ENCODE measurements at regions not wholly inside any gene's neighbourhood (a gene's known extent, or its start where the extent isn't known, plus 50 kb on each side); places are given as distances from the start of the nearest gene placed in this dataset.

- H3K27me3 Mint-ChIP-seq = no peaks in the 10 kb centered on the region
- no peak for TF ChIP-seq CTCF (IDR thresholded peaks at IDR 0.05)
- peaks cover 15% of the 10 kb centered on the region for H3K9me3 Mint-ChIP-seq
- H3K27ac Mint-ChIP-seq = no peak overlapping the region
- ChIA-PET CTCF (no interaction called here), POLR2A (no interaction called here)
- H3K36me3 Mint-ChIP-seq (ENCODE audit: low read depth) = no peaks in the 10 kb centered on the region
- H3K4me3 Mint-ChIP-seq = no peak overlapping the region
- intact Hi-C loops (cut with micrococcal nuclease) = no loop called here
- H3K4me1 Mint-ChIP-seq = no peaks in the 10 kb centered on the region
- DNase-seq (no peak), ATAC-seq (ENCODE audit: low read depth) (no peak)
Observed at GRCh38 chr13:85671336-85671735, 127.9 kb downstream of the SLITRK6 start.

GRCh38 chr13:85666356-85666755 is 132.9 kb downstream of the SLITRK6 start:
- ChIA-PET POLR2A (no interaction called here), CTCF (no interaction called here)
- H3K4me1 Mint-ChIP-seq = no peaks in the 10 kb centered on the region
- intact Hi-C loops (cut with micrococcal nuclease) = no loop called here
- peaks cover 6% of the 10 kb centered on the region for H3K9me3 Mint-ChIP-seq
- H3K27ac Mint-ChIP-seq = no peak overlapping the region
- no peak for ATAC-seq (ENCODE audit: low read depth)
- H3K27me3 Mint-ChIP-seq = no peaks in the 10 kb centered on the region
- no peak for TF ChIP-seq CTCF (IDR thresholded peaks at IDR 0.05)
- no peak for DNase-seq
- no peak overlapping the region for H3K4me3 Mint-ChIP-seq
- no peaks in the 10 kb centered on the region for H3K36me3 Mint-ChIP-seq (ENCODE audit: low read depth)

DNA sequence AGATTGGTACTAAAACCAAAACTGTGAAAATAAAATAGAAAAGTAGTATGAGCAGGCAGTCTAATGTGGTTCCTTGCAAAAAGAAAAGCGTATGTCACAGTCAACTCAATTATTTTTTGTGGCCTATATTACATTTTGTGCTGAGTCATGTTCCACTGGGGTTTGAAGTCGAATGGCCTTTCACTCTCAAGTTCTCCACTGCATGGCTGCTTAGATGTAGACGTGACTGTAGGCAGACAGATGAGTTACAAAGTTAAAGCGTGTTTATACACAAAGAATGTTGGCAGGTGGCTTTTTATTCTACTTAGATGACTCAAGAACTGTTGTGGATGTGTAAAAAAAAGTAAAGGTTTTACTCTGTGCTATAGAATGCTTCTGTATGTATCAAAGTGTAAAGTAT is 133.9 kb downstream of the SLITRK6 start:
- CTCF ChIA-PET = no interaction called here
- POLR2A ChIA-PET = no interaction called here
- DNase-seq = no peak
- Mint-ChIP-seq H3K9me3 (peaks cover 6% of the 10 kb centered on the region), H3K27me3 (no peaks in the 10 kb centered on the region), H3K27ac (no peak overlapping the region), H3K36me3 (ENCODE audit: low read depth) (no peaks in the 10 kb centered on the region), H3K4me3 (no peak overlapping the region), H3K4me1 (no peaks in the 10 kb centered on the region)
- ATAC-seq (ENCODE audit: low read depth) = no peak
- intact Hi-C loops (cut with micrococcal nuclease) = no loop called here
- no peak for TF ChIP-seq CTCF (IDR thresholded peaks at IDR 0.05)

DNA sequence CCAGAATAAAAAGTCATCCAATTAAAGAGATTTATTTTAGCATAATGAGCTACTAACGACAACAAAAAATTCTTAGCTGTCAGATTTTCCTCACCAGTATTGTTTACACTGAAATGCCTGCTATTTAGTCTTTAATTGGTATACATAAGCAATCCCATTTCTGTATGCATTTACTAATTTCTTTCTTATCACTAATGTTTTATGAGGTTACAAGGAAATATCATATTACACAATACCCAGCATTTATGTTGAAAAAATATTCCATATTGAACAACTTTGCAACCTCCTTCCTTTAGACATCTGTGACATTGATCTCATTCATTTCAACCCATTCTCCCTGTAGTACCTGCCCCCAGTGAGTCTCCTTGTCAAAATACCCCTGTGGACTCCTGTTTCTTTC is 135.4 kb downstream of the SLITRK6 start:
- H3K27me3 Mint-ChIP-seq = no peaks in the 10 kb centered on the region
- H3K4me3 Mint-ChIP-seq = no peak overlapping the region
- ChIA-PET POLR2A (no interaction called here), CTCF (no interaction called here)
- DNase-seq (no peak), ATAC-seq (ENCODE audit: low read depth) (no peak)
- no peaks in the 10 kb centered on the region for H3K36me3 Mint-ChIP-seq (ENCODE audit: low read depth)
- no peak overlapping the region for H3K27ac Mint-ChIP-seq
- no peak for TF ChIP-seq CTCF (IDR thresholded peaks at IDR 0.05)
- peaks cover 8% of the 10 kb centered on the region for H3K9me3 Mint-ChIP-seq
- no peaks in the 10 kb centered on the region for H3K4me1 Mint-ChIP-seq
- intact Hi-C loops (cut with micrococcal nuclease) = no loop called here

DNA sequence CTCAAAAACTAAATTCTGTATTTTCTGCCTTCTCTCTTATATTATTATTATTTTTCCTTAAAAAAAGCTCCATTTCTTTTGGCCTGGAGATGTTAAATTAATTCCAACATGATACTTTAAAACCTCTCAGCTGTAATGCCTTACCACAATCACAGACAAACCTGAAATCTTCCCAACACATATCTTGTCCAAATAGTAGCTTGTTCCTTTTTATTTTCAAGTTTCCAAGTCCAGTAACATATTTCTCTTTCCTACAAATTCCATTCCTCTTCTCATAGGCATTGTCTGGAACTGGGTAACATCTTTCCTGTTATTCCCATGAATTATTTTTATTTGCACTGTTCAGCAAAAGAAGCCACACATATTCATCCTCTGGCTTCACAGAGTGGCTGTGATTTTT is 137.0 kb downstream of the SLITRK6 start:
- Mint-ChIP-seq H3K4me1 (no peaks in the 10 kb centered on the region), H3K27ac (no peak overlapping the region), H3K4me3 (no peak overlapping the region), H3K9me3 (peaks cover 5% of the 10 kb centered on the region), H3K27me3 (no peaks in the 10 kb centered on the region), H3K36me3 (ENCODE audit: low read depth) (no peaks in the 10 kb centered on the region)
- no peak for TF ChIP-seq CTCF (IDR thresholded peaks at IDR 0.05)
- ChIA-PET CTCF (no interaction called here), POLR2A (no interaction called here)
- ATAC-seq (ENCODE audit: low read depth) = no peak
- intact Hi-C loops (cut with micrococcal nuclease) = no loop called here
- DNase-seq = no peak

Measured in activated B cell treated with CpG ODN at 0.5 μM for 24 hours (primary cell).